HCT116 (cell line): ENCODE measurements at regions not wholly inside any gene's neighbourhood (a gene's known extent, or its start where the extent isn't known, plus 50 kb on each side); places are given as distances from the start of the nearest gene placed in this dataset.

Experiments
- ATAC-seq: fragments of 200-7000 bp; cut with Tn5 transposase; 2 replicates; pipeline ENCODE4 v1.9.1; 2020; ENCODE audit warnings: mild to moderate bottlenecking, moderate library complexity
- BruUV-seq: library from RNA; stranded (reverse); fragments of 400-500 nt; replicated peaks from 2 replicates; lab custom pipeline; 2021; lab: Mats Ljungman, UMichigan
- CTCF ChIA-PET: fragments of 300-600 bp; sonication (Branson Sonifier 250); formaldehyde crosslinking; loops from one replicate; lab custom pipeline; 2021; ENCODE audit warnings: antibody characterized with exemption; lab: Charles Lee
- POLR2A ChIA-PET: fragments of 300-600, 350-600 bp; sonication (Branson Sonifier 250); formaldehyde crosslinking; loops from one replicate; lab custom pipeline; 2021; ENCODE audit warnings: antibody characterized with exemption; lab: Charles Lee
- RAD21 ChIA-PET, 2 experiments: fragments of 300-600 bp; sonication (Branson Sonifier 250); formaldehyde crosslinking; loops; one replicate each; lab custom pipeline; 2023; ENCODE audit warnings: low total read pairs in 2 of 2; ENCODE audit not compliant: uncharacterized antibody in 2 of 2, unreplicated experiment in 2 of 2, low non-redundant PET in 1 of 2; lab: Charles Lee
- DNase-seq: peaks from one replicate; pipeline ENCODE4 v3.0.0-alpha.2; 2010; ENCODE audit warnings: low read depth, low spot score
- H2AFZ ChIP-seq: fragments of 200-600 bp; shearing (Covaris generic), sonication (generic); 2 replicates; pipeline ENCODE4 v1.6.1; 2017; ENCODE audit warnings: low read depth, mixed run types, mixed read lengths, antibody characterized with exemption, low read length; ENCODE audit not compliant: poor library complexity, severe bottlenecking
- H3K27ac ChIP-seq: 2 replicates; pipeline ENCODE4 v1.5.1; 2012; ENCODE audit warnings: low read depth, low read length
- H3K27me3 ChIP-seq: fragments of 200-600 bp; sonication (generic); 2 replicates; pipeline ENCODE4 v1.6.1; 2016; ENCODE audit warnings: mixed run types, low read length, mixed read lengths; ENCODE audit not compliant: insufficient read depth
- H3K36me3 ChIP-seq, 2 experiments: fragments of 200-500 bp in 1 of 2; fragments of 200-600 bp in 1 of 2; sonication (Bioruptor generic) in 1 of 2; sonication (generic) in 1 of 2; 2 replicates each; pipeline versions ENCODE4 v1.5.1 to v1.6.1; 2014 to 2016; ENCODE audit warnings: low read length in 2 of 2, inconsistent platforms in 1 of 2, mixed read lengths in 1 of 2, mixed run types in 1 of 2; ENCODE audit not compliant: insufficient read depth in 2 of 2, control insufficient read depth in 1 of 2
- H3K4me1 ChIP-seq, 2 experiments: fragments of 200-600 bp in 1 of 2; sonication (generic) in 1 of 2; 2 replicates each; pipeline versions ENCODE4 v1.5.1 to v1.6.1; 2012 to 2017; ENCODE audit warnings: low read length in 2 of 2, inconsistent platforms in 1 of 2, mild to moderate bottlenecking in 1 of 2, mixed read lengths in 1 of 2, mixed run types in 1 of 2, moderate library complexity in 1 of 2; ENCODE audit not compliant: insufficient read depth in 2 of 2, control insufficient read depth in 1 of 2
- H3K4me2 ChIP-seq: fragments of 200-600 bp; sonication (generic); 2 replicates; pipeline ENCODE4 v1.6.1; 2017; ENCODE audit warnings: mixed run types, low read length, mixed read lengths
- H3K4me3 ChIP-seq, 2 experiments: fragments of 200-600 bp in 1 of 2; sonication (generic) in 1 of 2; replicated peaks in 1 of 2; 2 replicates each; pipeline ENCODE4 v1.5.1; 2011 to 2016; ENCODE audit warnings: low read length in 2 of 2, control low read depth in 1 of 2, low read depth in 1 of 2, mild to moderate bottlenecking in 1 of 2, mixed read lengths in 1 of 2, mixed run types in 1 of 2
- H3K79me2 ChIP-seq: fragments of 200-600 bp; sonication (generic); 2 replicates; pipeline ENCODE4 v1.6.1; 2017; ENCODE audit warnings: mild to moderate bottlenecking, mixed run types, low read length, moderate library complexity, mixed read lengths; ENCODE audit not compliant: insufficient read depth
- H3K9ac ChIP-seq: fragments of 200-600 bp; sonication (generic); 2 replicates; pipeline ENCODE4 v1.6.1; 2016; ENCODE audit warnings: low read length, mixed read lengths
- H3K9me2 ChIP-seq: fragments of 200-600 bp; sonication (generic), shearing (Covaris generic); 2 replicates; pipeline ENCODE4 v1.6.1; 2017; ENCODE audit warnings: mixed run types, mild to moderate bottlenecking, moderate library complexity; ENCODE audit not compliant: insufficient read depth
- H3K9me3 ChIP-seq, 2 experiments: fragments of 200-500 bp in 1 of 2; fragments of 200-600 bp in 1 of 2; sonication (Bioruptor generic) in 1 of 2; sonication (generic) in 1 of 2; 2 replicates each; pipeline ENCODE4 v1.6.1; 2014 to 2017; ENCODE audit warnings: low read length in 2 of 2, mixed read lengths in 2 of 2, inconsistent platforms in 1 of 2, low read depth in 1 of 2, mild to moderate bottlenecking in 1 of 2, mixed run types in 1 of 2, moderate library complexity in 1 of 2; ENCODE audit not compliant: control insufficient read depth in 1 of 2, insufficient read depth in 1 of 2
- H4K20me1 ChIP-seq: fragments of 200-600 bp; sonication (generic), shearing (Covaris generic); 2 replicates; pipeline ENCODE4 v1.6.1; 2017; ENCODE audit warnings: mixed run types, mild to moderate bottlenecking, moderate library complexity; ENCODE audit not compliant: insufficient read depth
- ATF3 ChIP-seq: IDR thresholded peaks from 2 replicates; pipeline ENCODE4 v1.6.1; 2012
- CBX3 ChIP-seq: IDR thresholded peaks from 2 replicates; pipeline ENCODE4 v1.6.1; 2012; ENCODE audit warnings: low read depth
- CEBPB ChIP-seq: IDR thresholded peaks from 2 replicates; pipeline ENCODE4 v1.6.1; 2012; ENCODE audit warnings: low read depth
- CTCF ChIP-seq, 3 experiments: fragments of 200-600 bp in 1 of 3; sonication (generic) in 1 of 3; IDR thresholded peaks in 2 of 3; conservative IDR thresholded peaks in 1 of 3; 2 replicates each; pipeline ENCODE4 v1.5.1; 2012 to 2017; ENCODE audit warnings: low read depth in 2 of 3, low read length in 2 of 3, antibody characterized with exemption in 1 of 3, borderline replicate concordance in 1 of 3, control low read depth in 1 of 3, mild to moderate bottlenecking in 1 of 3, mixed read lengths in 1 of 3, mixed run types in 1 of 3, moderate library complexity in 1 of 3; ENCODE audit not compliant: insufficient read depth in 1 of 3
- EGR1 ChIP-seq: IDR thresholded peaks from 2 replicates; pipeline ENCODE4 v1.6.1; 2012; ENCODE audit warnings: low read depth
- ELF1 ChIP-seq: IDR thresholded peaks from 2 replicates; pipeline ENCODE4 v1.6.1; 2012; ENCODE audit warnings: low read depth, borderline replicate concordance
- EZH2 ChIP-seq: fragments of 200-600 bp; sonication (generic); IDR thresholded peaks from 2 replicates; pipeline ENCODE4 v1.6.1; 2017; ENCODE audit warnings: antibody characterized with exemption, mixed run types
- FOSL1 ChIP-seq: IDR thresholded peaks from 2 replicates; pipeline ENCODE4 v1.6.1; 2012; ENCODE audit warnings: low read depth
- MAX ChIP-seq: IDR thresholded peaks from 2 replicates; pipeline ENCODE4 v1.6.1; 2012
- POLR2A ChIP-seq: IDR thresholded peaks from 2 replicates; pipeline ENCODE4 v1.7.0; 2011; ENCODE audit warnings: borderline replicate concordance; ENCODE audit not compliant: insufficient read depth, insufficient read length; ENCODE audit errors: extremely low read depth
- REST ChIP-seq: IDR thresholded peaks from 2 replicates; pipeline ENCODE4 v1.6.1; 2012; ENCODE audit warnings: low read depth
- SIN3A ChIP-seq: IDR thresholded peaks from 2 replicates; pipeline ENCODE4 v1.6.1; 2012; ENCODE audit warnings: low read depth
- SP1 ChIP-seq: IDR thresholded peaks from 2 replicates; pipeline ENCODE4 v1.6.1; 2012; ENCODE audit warnings: low read depth
- SRF ChIP-seq: IDR thresholded peaks from 2 replicates; pipeline ENCODE4 v1.6.1; 2012; ENCODE audit warnings: low read depth
- TCF7L2 ChIP-seq: IDR thresholded peaks from 2 replicates; pipeline ENCODE4 v1.7.0; 2011; ENCODE audit warnings: borderline replicate concordance, inconsistent platforms; ENCODE audit not compliant: insufficient read depth, insufficient read length; ENCODE audit errors: extremely low read depth
- ZBTB33 ChIP-seq: IDR thresholded peaks from 2 replicates; pipeline ENCODE4 v1.6.1; 2011; ENCODE audit warnings: mild to moderate bottlenecking, low read length, moderate library complexity; ENCODE audit not compliant: insufficient replicate concordance; ENCODE audit errors: extremely low read depth
- ZNF274 ChIP-seq: fragments of 200-500 bp; sonication (Bioruptor generic); IDR thresholded peaks from 2 replicates; pipeline ENCODE4 v1.6.1; 2014; ENCODE audit warnings: mild to moderate bottlenecking, low read depth, low read length, inconsistent platforms
- intact Hi-C: fragments of 100-400 bp; cut with micrococcal nuclease; formaldehyde crosslinking; loops from 2 replicates; pipeline ENCODE4 v1.10.0; 2022

GRCh38 chr2:78218066-78218465 is 695.9 kb upstream of the LRRTM4 start (continued):
- TF ChIP-seq SIN3A (no peak), CTCF (IDR thresholded peaks at IDR 0.05 in 2 of 3, conservative IDR thresholded peaks at IDR 0.05 in 1 of 3; ENCODE audit: borderline replicate concordance in 1 of 3, insufficient read depth in 1 of 3, low read depth in 2 of 3, low read length in 2 of 3) (no peak), ZNF274 (no peak), SRF (no peak), ATF3 (no peak), FOSL1 (no peak), CBX3 (no peak), ELF1 (no peak), EZH2 (no peak)
- TF ChIP-seq, all 23 proteins: peak for 0

GRCh38 chr2:78237704-78238103 is 715.5 kb upstream of the LRRTM4 start:
- POLR2A ChIA-PET, result no interaction called here
- TF ChIP-seq TCF7L2 (no peak), SP1 (no peak), SRF (no peak), POLR2A (no peak), EGR1 (no peak), ZBTB33 (no peak), REST (no peak), EZH2 (no peak), ATF3 (no peak), CBX3 (no peak), MAX (no peak), ELF1 (no peak), ZNF274 (no peak), FOSL1 (no peak), SIN3A (no peak), CEBPB (no peak)

More at GRCh38 chr2:78237704-78238103, 715.5 kb upstream of the LRRTM4 start:
- Histone ChIP-seq H2AFZ (no peak overlapping the region), H3K9me2 (no peaks in the 10 kb centered on the region), H4K20me1 (no peaks in the 10 kb centered on the region), H3K9me3 (peaks cover 7 to 17% of the 10 kb centered on the region in 2 experiments; a peak in 2 of 4 replicates), H3K27me3 (no peaks in the 10 kb centered on the region), H3K4me3 (no peak overlapping the region), H3K36me3 (no peaks in the 10 kb centered on the region), H3K27ac (no peak overlapping the region), H3K4me1 (no peaks in the 10 kb centered on the region), H3K4me2 (no peak overlapping the region), H3K79me2 (no peaks in the 10 kb centered on the region), H3K9ac (no peak overlapping the region)
- intact Hi-C loops, result no loop called here
- ChIA-PET CTCF (no interaction called here), RAD21 (no interaction called here)
- DNase-seq (no peak), ATAC-seq (no peak)
- no TSS peak for BruUV-seq
